HUES64 (cell line): ENCODE measurements at regions not wholly inside any gene's neighbourhood (a gene's known extent, or its start where the extent isn't known, plus 50 kb on each side); places are given as distances from the start of the nearest gene placed in this dataset.
"Not testable (repeated sequence)": the region's sequence is repeated elsewhere in the genome, so short reads cannot be mapped to it uniquely, and the experiment has no call there.

Experiments
- H3K27ac ChIP-seq: 2 replicates; pipeline ENCODE4 v1.7.0; 2013; ENCODE audit warnings: low read depth, low read length, inconsistent platforms
- H3K27me3 ChIP-seq: 2 replicates; pipeline ENCODE4 v1.6.1; 2013; ENCODE audit warnings: mild to moderate bottlenecking, low read length; ENCODE audit not compliant: insufficient read depth
- H3K36me3 ChIP-seq: 2 replicates; pipeline ENCODE4 v1.6.1; 2013; ENCODE audit warnings: mild to moderate bottlenecking, low read length; ENCODE audit not compliant: insufficient read depth
- H3K4me1 ChIP-seq: 2 replicates; pipeline ENCODE4 v1.6.1; 2013; ENCODE audit warnings: mild to moderate bottlenecking, low read length, moderate library complexity; ENCODE audit not compliant: insufficient read depth
- H3K4me3 ChIP-seq: 2 replicates; pipeline ENCODE4 v1.5.1; 2013; ENCODE audit warnings: mild to moderate bottlenecking, low read length, moderate library complexity
- H3K9ac ChIP-seq: 2 replicates; pipeline ENCODE4 v1.6.1; 2013; ENCODE audit warnings: mild to moderate bottlenecking, low read depth, low read length
- H3K9me3 ChIP-seq: 2 replicates; pipeline ENCODE4 v1.6.1; 2013; ENCODE audit warnings: low read depth, low read length; ENCODE audit not compliant: insufficient read depth
- WGBS: fragments of 150-250, 120-280 bp; methylation state at CpG from one replicate; pipeline ENCODE4 v1.1.7; 2013; ENCODE audit warnings: missing lambda C conversion rate; 5-methylcytosine and 5-hydroxymethylcytosine counted together

GRCh38 chr13:18891242-18891641 lies 290.4 kb downstream of the TUBA3C start:
- peaks cover 75% of the 10 kb centered on the region for H3K9me3 ChIP-seq
- WGBS, result 20% methylated on average over 1 of the region's 1 CpG
- H3K27me3 ChIP-seq, H3K4me1 ChIP-seq, H3K9ac ChIP-seq, H3K4me3 ChIP-seq, H3K36me3 ChIP-seq, H3K27ac ChIP-seq: not testable (repeated sequence)

GRCh38 chr13:18874875-18875789 lies 306.5 kb downstream of the TUBA3C start:
- not testable (repeated sequence) for H3K9ac ChIP-seq, H3K4me1 ChIP-seq, H3K27me3 ChIP-seq, H3K4me3 ChIP-seq, H3K36me3 ChIP-seq, H3K27ac ChIP-seq
- peaks cover 54% of the 10 kb centered on the region for H3K9me3 ChIP-seq
- 94% methylated on average over 72 of the region's 72 CpGs for WGBS

- not testable (repeated sequence) for H3K4me3 ChIP-seq, H3K36me3 ChIP-seq, H3K27ac ChIP-seq, H3K9ac ChIP-seq, H3K4me1 ChIP-seq, H3K27me3 ChIP-seq
- WGBS, result 68% methylated on average over 3 of the region's 4 CpGs
- peaks cover 25% of the 10 kb centered on the region for H3K9me3 ChIP-seq
These were observed 311.1 kb downstream of the TUBA3C start for GRCh38 chr13:18870557-18870956.

GRCh38 chr13:18869365-18869764 lies 312.3 kb downstream of the TUBA3C start:
- WGBS, result 90% methylated on average over 2 of the region's 2 CpGs
- not testable (repeated sequence) for H3K4me1 ChIP-seq

GRCh38 chr13:18837986-18838629 lies 343.5 kb downstream of the TUBA3C start:
- not testable (repeated sequence) for H3K9ac ChIP-seq, H3K27me3 ChIP-seq, H3K4me1 ChIP-seq, H3K4me3 ChIP-seq, H3K27ac ChIP-seq, H3K36me3 ChIP-seq
- peaks cover 11% of the 10 kb centered on the region; the same call in 1 of the 2 replicates for H3K9me3 ChIP-seq
- 90% methylated on average over 15 of the region's 17 CpGs for WGBS

More at GRCh38 chr13:18869365-18869764, 312.3 kb downstream of the TUBA3C start:
- not testable (repeated sequence) for H3K27ac ChIP-seq, H3K36me3 ChIP-seq, H3K4me3 ChIP-seq, H3K9ac ChIP-seq, H3K27me3 ChIP-seq
- peaks cover 25% of the 10 kb centered on the region for H3K9me3 ChIP-seq

GRCh38 chr13:18837179-18837745 lies 344.4 kb downstream of the TUBA3C start:
- 91% methylated on average over 26 of the region's 26 CpGs for WGBS
- not testable (repeated sequence) for H3K9me3 ChIP-seq, H3K27me3 ChIP-seq, H3K36me3 ChIP-seq, H3K4me1 ChIP-seq, H3K27ac ChIP-seq, H3K4me3 ChIP-seq, H3K9ac ChIP-seq

GRCh38 chr13:18836371-18837178 lies 345.0 kb downstream of the TUBA3C start:
- H3K27ac ChIP-seq, result not testable (repeated sequence)

GRCh38 chr13:18835754-18836153 lies 345.9 kb downstream of the TUBA3C start:
- H3K27me3 ChIP-seq, H3K4me3 ChIP-seq, H3K4me1 ChIP-seq, H3K9ac ChIP-seq, H3K36me3 ChIP-seq, H3K27ac ChIP-seq: not testable (repeated sequence)
- WGBS, result 61% methylated on average over 2 of the region's 5 CpGs
- H3K9me3 ChIP-seq, result peaks cover 13% of the 10 kb centered on the region; the same call in 1 of the 2 replicates

More at GRCh38 chr13:18836371-18837178, 345.0 kb downstream of the TUBA3C start:
- 96% methylated on average over 45 of the region's 45 CpGs for WGBS
- not testable (repeated sequence) for H3K4me3 ChIP-seq, H3K9ac ChIP-seq, H3K36me3 ChIP-seq, H3K4me1 ChIP-seq, H3K9me3 ChIP-seq, H3K27me3 ChIP-seq

GRCh38 chr13:18824678-18825077 lies 356.9 kb downstream of the TUBA3C start:
- H3K9me3 ChIP-seq, result peaks cover 46% of the 10 kb centered on the region
- not testable (repeated sequence) for H3K27me3 ChIP-seq, H3K36me3 ChIP-seq, H3K27ac ChIP-seq, H3K4me3 ChIP-seq, H3K4me1 ChIP-seq, H3K9ac ChIP-seq
- 69% methylated on average over 1 of the region's 1 CpG for WGBS

GRCh38 chr13:18822655-18823639 lies 358.7 kb downstream of the TUBA3C start:
- not testable (repeated sequence) for H3K4me1 ChIP-seq, H3K9ac ChIP-seq, H3K27me3 ChIP-seq, H3K36me3 ChIP-seq, H3K4me3 ChIP-seq, H3K27ac ChIP-seq
- peaks cover 39% of the 10 kb centered on the region for H3K9me3 ChIP-seq
- 49% methylated on average over 2 of the region's 3 CpGs for WGBS
